ENCODE measurements at regions not wholly inside any gene's neighbourhood (a gene's known extent, or its start where the extent isn't known, plus 50 kb on each side); places are given as distances from the start of the nearest gene placed in this dataset.

DNA sequence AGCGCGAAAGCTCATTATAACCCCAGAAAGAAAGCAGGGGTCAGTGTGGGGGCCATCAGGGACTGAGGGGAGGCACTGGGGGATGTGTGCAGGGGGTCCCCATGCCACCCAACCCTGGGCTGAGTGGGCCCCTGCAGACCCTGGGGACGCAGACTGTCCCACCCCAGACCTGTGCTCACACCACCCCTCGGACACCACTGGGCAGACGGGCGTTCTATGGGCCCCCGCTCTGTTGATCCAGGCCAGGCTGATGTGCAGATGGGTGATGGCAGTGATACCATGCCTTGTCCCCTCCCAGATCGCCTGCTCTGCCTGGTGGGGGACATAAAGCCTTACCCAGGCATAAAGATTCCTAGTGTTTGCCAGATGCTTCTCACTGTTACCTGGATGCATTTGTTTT is 259.7 kb upstream of the TLE3 start:
- H3K4me3 ChIP-seq (ENCODE audit: control insufficient read depth, low read depth, low read length), result no peak overlapping the region
- no peak for DNase-seq (ENCODE audit: low read depth)

DNA sequence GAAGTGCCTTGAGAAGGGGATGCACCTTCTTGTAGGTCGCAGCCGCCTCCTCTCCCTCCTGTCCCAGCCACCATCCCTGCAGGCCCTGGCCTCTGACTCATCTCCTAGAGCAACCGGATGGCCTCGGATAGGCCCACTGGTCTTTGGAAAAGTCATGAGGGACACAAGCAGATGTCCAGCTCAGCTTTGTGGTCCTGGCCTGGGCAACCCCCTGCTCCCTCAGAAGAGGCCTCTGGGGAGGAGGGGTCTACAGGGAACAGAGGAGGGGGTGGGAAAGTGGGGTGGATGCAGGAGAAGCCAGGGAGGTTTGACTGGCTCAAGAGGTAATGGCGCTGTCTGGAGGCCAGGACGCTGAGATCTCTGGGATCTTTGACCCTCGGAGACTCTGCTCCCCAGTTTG is 259.2 kb upstream of the TLE3 start:
- TF ChIP-seq, protein P1, sequence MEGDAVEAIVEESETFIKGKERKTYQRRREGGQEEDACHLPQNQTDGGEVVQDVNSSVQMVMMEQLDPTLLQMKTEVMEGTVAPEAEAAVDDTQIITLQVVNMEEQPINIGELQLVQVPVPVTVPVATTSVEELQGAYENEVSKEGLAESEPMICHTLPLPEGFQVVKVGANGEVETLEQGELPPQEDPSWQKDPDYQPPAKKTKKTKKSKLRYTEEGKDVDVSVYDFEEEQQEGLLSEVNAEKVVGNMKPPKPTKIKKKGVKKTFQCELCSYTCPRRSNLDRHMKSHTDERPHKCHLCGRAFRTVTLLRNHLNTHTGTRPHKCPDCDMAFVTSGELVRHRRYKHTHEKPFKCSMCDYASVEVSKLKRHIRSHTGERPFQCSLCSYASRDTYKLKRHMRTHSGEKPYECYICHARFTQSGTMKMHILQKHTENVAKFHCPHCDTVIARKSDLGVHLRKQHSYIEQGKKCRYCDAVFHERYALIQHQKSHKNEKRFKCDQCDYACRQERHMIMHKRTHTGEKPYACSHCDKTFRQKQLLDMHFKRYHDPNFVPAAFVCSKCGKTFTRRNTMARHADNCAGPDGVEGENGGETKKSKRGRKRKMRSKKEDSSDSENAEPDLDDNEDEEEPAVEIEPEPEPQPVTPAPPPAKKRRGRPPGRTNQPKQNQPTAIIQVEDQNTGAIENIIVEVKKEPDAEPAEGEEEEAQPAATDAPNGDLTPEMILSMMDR (IDR thresholded peaks at IDR 0.05; ENCODE audit: control insufficient read depth, insufficient read depth, low read depth, low read length, missing control alignments), result no peak
- no peak overlapping the region for H3K4me3 ChIP-seq (ENCODE audit: control insufficient read depth, low read depth, low read length)
- DNase-seq (ENCODE audit: low read depth), result no peak

More for the DNA sequence above, 259.7 kb upstream of the TLE3 start:
- TF ChIP-seq, protein P1 (IDR thresholded peaks at IDR 0.05; ENCODE audit: control insufficient read depth, insufficient read depth, low read depth, low read length, missing control alignments), result no peak

DNA sequence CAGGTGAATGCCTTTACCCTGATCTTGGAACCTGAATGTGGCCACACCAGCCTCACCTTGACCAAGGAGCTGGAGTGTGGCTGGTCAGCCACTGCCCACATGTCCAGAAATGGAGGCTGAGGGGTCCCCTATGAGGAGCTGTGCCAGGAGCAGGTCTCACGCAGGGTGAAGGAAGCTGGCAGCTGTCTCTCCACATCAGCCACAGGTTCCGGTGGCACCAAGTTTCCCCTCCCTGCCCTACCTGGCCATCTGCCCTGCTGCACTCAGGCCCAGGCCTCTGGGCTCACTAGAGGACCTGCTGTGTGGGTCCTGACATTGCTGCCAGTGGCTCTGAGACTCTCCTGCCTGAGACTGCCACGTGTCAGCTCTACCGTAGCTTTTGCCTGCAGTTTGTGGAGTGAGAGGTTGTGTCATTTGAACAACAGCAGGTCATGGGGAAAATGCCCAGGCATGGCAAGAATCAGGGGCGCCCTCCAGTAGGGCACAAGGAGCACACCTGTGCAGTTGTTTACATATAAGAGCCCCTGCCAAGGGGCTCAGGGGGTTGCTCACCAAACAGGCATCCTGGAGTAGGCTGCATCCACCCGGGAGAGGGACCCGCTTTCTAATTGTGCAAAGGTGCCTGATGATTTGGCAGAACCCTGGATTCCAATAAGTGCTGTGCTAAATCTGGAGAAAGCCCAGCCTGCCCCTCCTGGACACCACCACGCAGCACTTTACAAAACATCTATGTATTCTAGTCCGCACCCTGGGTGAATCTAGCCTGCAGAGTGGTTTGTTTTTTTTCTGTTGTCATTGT is 258.5 kb upstream of the TLE3 start:
- TF ChIP-seq, protein P1 (IDR thresholded peaks at IDR 0.05; ENCODE audit: control insufficient read depth, insufficient read depth, low read depth, low read length, missing control alignments), result no peak
- no peak overlapping the region for H3K4me3 ChIP-seq (ENCODE audit: control insufficient read depth, low read depth, low read length)
- no peak for DNase-seq (ENCODE audit: low read depth)

DNA sequence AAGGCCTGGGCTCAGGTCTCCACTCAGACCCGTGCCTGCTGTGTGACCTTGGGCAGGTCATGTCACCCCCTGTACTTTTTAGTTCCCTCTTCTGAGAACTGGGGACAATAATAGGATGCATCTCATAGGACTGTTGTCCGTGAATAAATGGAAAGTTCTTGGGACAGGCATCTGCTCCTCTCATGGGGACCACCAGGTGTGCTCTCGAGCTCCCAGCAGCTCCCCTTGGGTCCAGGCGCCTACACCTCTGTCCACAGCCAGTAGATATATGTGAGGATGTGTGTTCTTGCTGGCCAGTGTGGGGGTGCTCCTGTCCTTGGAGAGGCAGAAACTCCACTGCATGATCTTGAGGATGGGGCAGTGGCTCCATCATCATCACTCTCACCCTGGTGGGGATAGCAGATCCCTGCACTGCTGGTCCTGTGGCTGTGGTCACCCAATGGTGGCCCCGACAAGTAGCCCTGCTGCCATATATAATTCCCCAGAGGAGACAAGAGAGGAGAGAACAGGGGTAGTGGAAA is 257.6 kb upstream of the TLE3 start:
- TF ChIP-seq, protein P1 (IDR thresholded peaks at IDR 0.05; ENCODE audit: control insufficient read depth, insufficient read depth, low read depth, low read length, missing control alignments), result no peak
- no peak for DNase-seq (ENCODE audit: low read depth)
- H3K4me3 ChIP-seq (ENCODE audit: control insufficient read depth, low read depth, low read length), result no peak overlapping the region

DNA sequence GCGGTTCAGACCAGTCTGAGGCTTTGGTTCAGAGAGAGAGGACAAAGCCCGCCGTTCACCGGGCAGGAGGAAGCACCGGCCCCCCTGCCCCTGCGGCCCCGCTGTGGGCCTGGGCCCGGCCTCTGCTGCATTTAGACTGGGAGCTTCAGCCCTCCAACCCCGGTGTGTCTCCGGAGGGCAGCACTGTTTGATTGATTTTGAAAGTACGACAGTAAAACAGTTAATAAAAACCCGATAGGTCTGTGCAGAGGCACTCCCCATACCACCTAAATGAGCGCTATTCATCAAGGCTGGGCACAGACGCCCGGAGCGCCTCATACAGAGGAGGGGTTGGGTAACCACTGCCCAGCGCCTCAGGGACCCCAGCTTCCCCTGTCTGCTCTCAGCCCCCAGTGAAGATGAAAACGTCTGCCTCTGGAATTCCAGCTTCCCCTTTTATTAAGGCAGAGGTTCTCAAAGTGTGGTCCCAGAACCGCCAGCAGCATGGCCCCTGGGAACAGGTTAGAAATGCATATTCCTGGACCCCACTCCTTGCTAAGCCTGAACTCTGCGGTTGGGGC is 256.7 kb upstream of the TLE3 start:
- no peak overlapping the region for H3K4me3 ChIP-seq (ENCODE audit: control insufficient read depth, low read depth, low read length)
- no peak for DNase-seq (ENCODE audit: low read depth)
- TF ChIP-seq, protein P1 (IDR thresholded peaks at IDR 0.05; ENCODE audit: control insufficient read depth, insufficient read depth, low read depth, low read length, missing control alignments), result no peak

DNA sequence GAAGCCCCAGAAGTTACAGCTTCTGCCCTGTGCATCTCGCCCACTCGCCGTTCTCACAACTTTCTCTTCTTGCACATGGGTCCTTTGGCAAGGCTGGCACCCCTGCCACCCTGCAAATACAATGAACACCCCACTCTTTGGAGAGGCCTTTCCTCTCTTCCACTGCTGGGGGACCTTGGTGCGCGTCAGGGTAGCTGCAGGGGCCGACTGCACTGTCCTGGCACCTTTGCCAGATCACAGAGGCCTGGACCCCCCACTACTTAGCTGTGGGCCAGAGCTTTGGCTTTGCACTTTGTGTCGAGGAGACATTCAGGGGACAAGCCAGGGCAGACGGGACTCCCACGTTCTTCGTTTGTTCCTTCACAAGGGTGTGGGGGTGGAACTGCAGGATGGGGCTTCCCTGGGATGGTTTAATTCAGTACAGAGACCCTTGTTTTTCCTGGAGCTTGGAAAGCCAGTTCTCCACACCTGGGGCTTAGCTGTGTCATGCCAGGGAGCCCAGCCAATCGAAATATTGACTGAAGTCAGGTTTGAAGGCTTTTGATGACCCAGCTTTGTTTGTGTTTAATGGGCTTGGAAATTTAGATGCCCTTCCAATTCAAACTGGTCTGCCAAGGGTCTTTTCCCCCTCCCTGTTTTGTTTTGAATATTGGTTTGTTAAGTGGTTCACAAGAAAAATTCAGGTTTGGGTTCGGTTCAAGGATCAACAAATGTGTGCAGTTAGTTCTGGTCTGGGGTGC is 256.1 kb upstream of the TLE3 start:
- no peak for DNase-seq (ENCODE audit: low read depth)
- TF ChIP-seq, protein P1 (IDR thresholded peaks at IDR 0.05; ENCODE audit: control insufficient read depth, insufficient read depth, low read depth, low read length, missing control alignments), result no peak
- H3K4me3 ChIP-seq (ENCODE audit: control insufficient read depth, low read depth, low read length), result no peak overlapping the region

Data from AG09309 (cell line).